GM12873 (cell line): ENCODE measurements at regions not wholly inside any gene's neighbourhood (a gene's known extent, or its start where the extent isn't known, plus 50 kb on each side); places are given as distances from the start of the nearest gene placed in this dataset.

Source experiments
- CTCF ChIP-seq: IDR thresholded peaks from 2 replicates; pipeline ENCODE4 v1.5.1; 2012; ENCODE audit warnings: low read depth, mild to moderate bottlenecking, moderate library complexity, low read length, control low read depth; ENCODE audit not compliant: insufficient read depth; ENCODE audit errors: missing control alignments

- TF ChIP-seq CTCF, result no peak
Observed at GRCh38 chr10:131654471-131655087, 246.2 kb upstream of the PPP2R2D start.

GRCh38 chr10:131655101-131655849, 245.5 kb upstream of the PPP2R2D start:
- no peak for TF ChIP-seq CTCF

GRCh38 chr10:131656009-131656408, 244.8 kb upstream of the PPP2R2D start:
- TF ChIP-seq CTCF, result no peak

- TF ChIP-seq CTCF, result no peak
Observed at GRCh38 chr10:131656431-131656841, 244.4 kb upstream of the PPP2R2D start.

GRCh38 chr10:131657318-131657984, 243.4 kb upstream of the PPP2R2D start:
- no peak for TF ChIP-seq CTCF

- no peak for TF ChIP-seq CTCF
Observed at GRCh38 chr10:131657985-131658330, 242.8 kb upstream of the PPP2R2D start.

GRCh38 chr10:131658476-131659110, 242.2 kb upstream of the PPP2R2D start:
- TF ChIP-seq CTCF, result no peak
